Gastroesophageal sphincter (tissue), 3 donors: ENCODE measurements at regions not wholly inside any gene's neighbourhood (a gene's known extent, or its start where the extent isn't known, plus 50 kb on each side); places are given as distances from the start of the nearest gene placed in this dataset.

Experiments
- CTCF ChIP-seq, 4 experiments: fragments of 200-600 bp in 2 of 4; fragments of 450-650 bp in 2 of 4; sonication (generic) in 1 of 4; IDR thresholded peaks; one replicate each; pipeline ENCODE4 v1.5.1; 2017 to 2019; ENCODE audit warnings: antibody characterized with exemption in 4 of 4, mild to moderate bottlenecking in 2 of 4, moderate library complexity in 2 of 4
- POLR2A ChIP-seq, 2 donors: fragments of 450-650 bp; IDR thresholded peaks; one replicate each; pipeline ENCODE4 v1.6.1; 2017; ENCODE audit warnings: antibody characterized with exemption in 2 of 2, mild to moderate bottlenecking in 2 of 2, moderate library complexity in 1 of 2

GRCh38 chr3:78519281-78519680 lies 1248.5 kb downstream of the ROBO1 start:
- no peak for TF ChIP-seq POLR2A (IDR thresholded peaks at IDR 0.05)
- TF ChIP-seq CTCF (IDR thresholded peaks at IDR 0.05) = no peak
